ENCODE measurements at regions not wholly inside any gene's neighbourhood (a gene's known extent, or its start where the extent isn't known, plus 50 kb on each side); places are given as distances from the start of the nearest gene placed in this dataset.

GRCh38 chr1:95635811-95636210 lies 401.8 kb downstream of the RWDD3 start:
- TF ChIP-seq CTCF (IDR thresholded peaks at IDR 0.05), result no peak
- TF ChIP-seq POLR2A (IDR thresholded peaks at IDR 0.05), result no peak
- TF ChIP-seq EP300 (IDR thresholded peaks at IDR 0.05), result no peak
